NCI-H510A (cell line): ENCODE measurements at regions not wholly inside any gene's neighbourhood (a gene's known extent, or its start where the extent isn't known, plus 50 kb on each side); places are given as distances from the start of the nearest gene placed in this dataset.

Source experiments
- DNase-seq: peaks from one replicate; lab custom pipeline; 2025; lab: John Stamatoyannopoulos, UW

- no peak for DNase-seq
Measured at GRCh38 chr4:141783770-141784169, 147.4 kb downstream of the IL15 start.

- DNase-seq, result no peak
Measured at GRCh38 chr4:141786946-141787345, 150.6 kb downstream of the IL15 start.

GRCh38 chr4:141788169-141788915 lies 152.0 kb downstream of the IL15 start:
- DNase-seq, result no peak

- DNase-seq, result no peak
Measured at GRCh38 chr4:141789716-141790115, 153.3 kb downstream of the IL15 start.

GRCh38 chr4:141792164-141792563 lies 155.8 kb downstream of the IL15 start:
- DNase-seq, result no peak

GRCh38 chr4:141797966-141798365 lies 161.6 kb downstream of the IL15 start:
- no peak for DNase-seq

- no peak for DNase-seq
Measured at GRCh38 chr4:141801558-141801957, 165.2 kb downstream of the IL15 start.

GRCh38 chr4:141802333-141802732 lies 165.9 kb downstream of the IL15 start:
- no peak for DNase-seq

- DNase-seq, result no peak
Measured at GRCh38 chr4:141804836-141805235, 168.5 kb downstream of the IL15 start.

- no peak for DNase-seq
Measured at GRCh38 chr4:141807103-141807891, 170.9 kb downstream of the IL15 start.

GRCh38 chr4:141810038-141810711 lies 173.8 kb downstream of the IL15 start:
- DNase-seq, result no peak

GRCh38 chr4:141810712-141811375 lies 174.5 kb downstream of the IL15 start:
- no peak for DNase-seq

- DNase-seq, result no peak
Measured at GRCh38 chr4:141812158-141812557, 175.8 kb downstream of the IL15 start.

GRCh38 chr4:141814499-141814898 lies 178.1 kb downstream of the IL15 start:
- no peak for DNase-seq

GRCh38 chr4:141815646-141816045 lies 179.3 kb downstream of the IL15 start:
- no peak for DNase-seq

GRCh38 chr4:141826260-141826659 lies 189.9 kb downstream of the IL15 start:
- no peak for DNase-seq

GRCh38 chr4:141833209-141833608 lies 196.8 kb downstream of the IL15 start:
- no peak for DNase-seq

GRCh38 chr4:141840299-141840986 lies 204.1 kb downstream of the IL15 start:
- no peak for DNase-seq

- DNase-seq, result no peak
Measured at GRCh38 chr4:141843136-141843535, 206.8 kb downstream of the IL15 start.

GRCh38 chr4:141845901-141846300 lies 209.5 kb downstream of the IL15 start:
- DNase-seq, result no peak

- no peak for DNase-seq
Measured at GRCh38 chr4:141849367-141849766, 213.0 kb downstream of the IL15 start.

GRCh38 chr4:141849778-141850177 lies 213.4 kb downstream of the IL15 start:
- no peak for DNase-seq
